ENCODE measurements at regions not wholly inside any gene's neighbourhood (a gene's known extent, or its start where the extent isn't known, plus 50 kb on each side); places are given as distances from the start of the nearest gene placed in this dataset.

DNA sequence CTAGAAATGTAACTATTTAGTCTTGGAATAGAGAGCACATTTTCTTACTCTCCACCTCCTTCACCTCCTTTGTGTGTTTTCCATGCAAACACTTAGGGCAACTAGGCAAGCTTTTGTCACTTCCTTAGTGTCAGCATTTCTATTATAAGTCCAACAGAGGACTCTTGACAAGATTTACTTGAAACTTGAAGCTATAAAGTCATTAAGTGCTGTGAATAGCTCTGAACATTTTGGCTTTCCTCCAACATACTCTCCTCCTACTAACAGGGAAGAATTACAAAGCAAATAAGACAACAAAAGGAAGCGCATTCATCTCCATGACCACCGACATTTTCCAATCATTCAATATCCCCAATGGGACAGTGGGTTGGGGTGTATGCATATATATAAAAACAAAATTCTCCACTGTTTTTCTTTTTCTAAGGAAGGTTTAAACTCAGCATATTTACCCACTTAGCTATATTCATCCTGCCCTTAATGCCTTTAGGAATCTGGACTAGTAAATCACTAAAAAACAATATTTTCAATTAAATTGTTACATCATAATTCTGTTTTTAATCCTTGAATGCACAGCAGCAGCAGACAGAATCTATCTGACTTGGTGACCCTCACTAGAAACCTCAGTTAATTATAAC, 264.6 kb downstream of the SNCA start:
- Mint-ChIP-seq H3K27ac (ENCODE audit: unreplicated experiment) (no peak overlapping the region), H3K36me3 (ENCODE audit: low read depth) (no peaks in the 10 kb centered on the region), H3K9me3 (ENCODE audit: low read depth) (no peaks in the 10 kb centered on the region), H3K4me3 (ENCODE audit: unreplicated experiment) (no peak overlapping the region), H3K4me1 (ENCODE audit: low read depth) (peaks cover 8% of the 10 kb centered on the region), H3K27me3 (ENCODE audit: low read depth) (no peaks in the 10 kb centered on the region)
- TF ChIP-seq, protein P1, sequence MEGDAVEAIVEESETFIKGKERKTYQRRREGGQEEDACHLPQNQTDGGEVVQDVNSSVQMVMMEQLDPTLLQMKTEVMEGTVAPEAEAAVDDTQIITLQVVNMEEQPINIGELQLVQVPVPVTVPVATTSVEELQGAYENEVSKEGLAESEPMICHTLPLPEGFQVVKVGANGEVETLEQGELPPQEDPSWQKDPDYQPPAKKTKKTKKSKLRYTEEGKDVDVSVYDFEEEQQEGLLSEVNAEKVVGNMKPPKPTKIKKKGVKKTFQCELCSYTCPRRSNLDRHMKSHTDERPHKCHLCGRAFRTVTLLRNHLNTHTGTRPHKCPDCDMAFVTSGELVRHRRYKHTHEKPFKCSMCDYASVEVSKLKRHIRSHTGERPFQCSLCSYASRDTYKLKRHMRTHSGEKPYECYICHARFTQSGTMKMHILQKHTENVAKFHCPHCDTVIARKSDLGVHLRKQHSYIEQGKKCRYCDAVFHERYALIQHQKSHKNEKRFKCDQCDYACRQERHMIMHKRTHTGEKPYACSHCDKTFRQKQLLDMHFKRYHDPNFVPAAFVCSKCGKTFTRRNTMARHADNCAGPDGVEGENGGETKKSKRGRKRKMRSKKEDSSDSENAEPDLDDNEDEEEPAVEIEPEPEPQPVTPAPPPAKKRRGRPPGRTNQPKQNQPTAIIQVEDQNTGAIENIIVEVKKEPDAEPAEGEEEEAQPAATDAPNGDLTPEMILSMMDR (IDR thresholded peaks at IDR 0.05), result no peak
- DNase-seq (ENCODE audit: low spot score), result no peak

GRCh38 chr4:89570931-89571330, 263.3 kb upstream of the GPRIN3 start:
- no peaks in the 10 kb centered on the region for H3K9me3 Mint-ChIP-seq (ENCODE audit: low read depth)
- no peak overlapping the region for H3K4me3 Mint-ChIP-seq (ENCODE audit: unreplicated experiment)

DNA sequence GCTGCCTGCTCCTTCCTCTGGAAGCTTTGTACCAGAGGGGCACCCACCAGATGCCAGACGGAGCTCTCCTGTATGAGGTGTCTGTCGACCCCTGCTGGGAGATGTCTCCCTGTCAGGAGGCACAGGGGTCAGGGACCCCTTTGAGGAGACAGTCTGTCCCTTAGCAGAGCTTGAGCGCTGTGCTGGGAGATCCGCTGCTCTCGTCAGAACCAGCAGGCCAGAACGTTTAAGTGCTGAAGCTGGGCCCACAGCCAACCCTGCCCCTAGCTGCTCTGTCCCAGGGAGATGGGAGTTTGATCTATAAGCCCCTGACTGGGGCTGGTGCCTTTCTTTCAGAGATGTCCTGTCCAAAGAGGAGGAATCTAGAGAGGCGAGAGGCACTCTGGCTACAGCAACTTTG, 260.3 kb upstream of the GPRIN3 start:
- Mint-ChIP-seq H3K36me3 (ENCODE audit: low read depth) (no peaks in the 10 kb centered on the region), H3K9me3 (ENCODE audit: low read depth) (no peaks in the 10 kb centered on the region)
- TF ChIP-seq, protein P1 (IDR thresholded peaks at IDR 0.05), result no peak

More at GRCh38 chr4:89570931-89571330, 263.3 kb upstream of the GPRIN3 start:
- Mint-ChIP-seq H3K27ac (ENCODE audit: unreplicated experiment) (no peak overlapping the region), H3K4me1 (ENCODE audit: low read depth) (peaks cover 8% of the 10 kb centered on the region), H3K27me3 (ENCODE audit: low read depth) (peaks cover 1% of the 10 kb centered on the region), H3K36me3 (ENCODE audit: low read depth) (no peaks in the 10 kb centered on the region)
- TF ChIP-seq, protein P1 (IDR thresholded peaks at IDR 0.05), result no peak
- DNase-seq (ENCODE audit: low spot score), result no peak

DNA sequence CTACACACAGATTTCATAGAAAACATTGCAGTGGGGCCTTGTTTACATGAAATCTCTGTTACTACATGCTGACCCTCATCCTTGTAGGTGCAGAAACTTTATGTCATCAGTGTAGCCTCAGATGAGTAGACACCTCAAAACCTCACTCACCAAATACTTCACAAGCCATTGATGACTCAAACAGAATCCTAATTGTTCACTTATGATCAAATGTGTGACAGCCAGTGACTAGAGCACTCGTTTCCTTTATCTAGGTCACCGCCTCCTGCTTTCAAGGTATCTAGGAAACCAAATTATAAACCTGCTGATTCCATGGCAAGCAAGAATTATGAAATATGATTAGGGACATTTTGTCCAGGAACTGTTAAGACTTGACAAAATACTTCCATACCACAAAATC, 255.8 kb upstream of the GPRIN3 start:
- Mint-ChIP-seq H3K9me3 (ENCODE audit: low read depth) (no peaks in the 10 kb centered on the region), H3K27me3 (ENCODE audit: low read depth) (peaks cover 1% of the 10 kb centered on the region), H3K4me3 (ENCODE audit: unreplicated experiment) (no peak overlapping the region), H3K27ac (ENCODE audit: unreplicated experiment) (no peak overlapping the region), H3K36me3 (ENCODE audit: low read depth) (no peaks in the 10 kb centered on the region), H3K4me1 (ENCODE audit: low read depth) (no peaks in the 10 kb centered on the region)
- TF ChIP-seq, protein P1 (IDR thresholded peaks at IDR 0.05), result no peak
- DNase-seq (ENCODE audit: low spot score), result no peak

More for the DNA sequence above, 260.3 kb upstream of the GPRIN3 start:
- peaks cover 1% of the 10 kb centered on the region for H3K27me3 Mint-ChIP-seq (ENCODE audit: low read depth)
- no peak overlapping the region for H3K27ac Mint-ChIP-seq (ENCODE audit: unreplicated experiment)
- peaks cover 8% of the 10 kb centered on the region for H3K4me1 Mint-ChIP-seq (ENCODE audit: low read depth)
- H3K4me3 Mint-ChIP-seq (ENCODE audit: unreplicated experiment), result no peak overlapping the region
- peak; percentile 85 for DNase-seq (ENCODE audit: low spot score)

DNA sequence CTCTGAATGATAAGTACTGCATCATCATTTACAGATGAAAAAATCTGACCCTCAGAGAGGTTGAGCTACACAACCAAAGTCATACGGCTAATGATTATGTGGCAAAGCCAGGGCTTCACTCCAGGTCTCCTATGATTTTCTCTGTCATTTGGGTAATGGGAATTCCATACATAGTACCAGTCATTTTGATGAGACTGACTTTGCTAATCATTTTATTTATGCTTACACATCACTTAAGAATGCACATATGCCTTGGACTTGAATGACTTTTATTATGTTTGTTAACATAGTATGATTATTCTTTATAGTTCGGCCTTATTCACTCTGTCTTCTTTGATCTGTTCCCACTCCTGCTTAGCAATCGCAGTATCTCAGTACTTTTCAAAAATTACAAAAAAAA, 255.1 kb upstream of the GPRIN3 start:
- no peaks in the 10 kb centered on the region for H3K9me3 Mint-ChIP-seq (ENCODE audit: low read depth)
- no peak overlapping the region for H3K27ac Mint-ChIP-seq (ENCODE audit: unreplicated experiment)
- TF ChIP-seq, protein P1 (IDR thresholded peaks at IDR 0.05), result no peak
- H3K4me3 Mint-ChIP-seq (ENCODE audit: unreplicated experiment), result no peak overlapping the region
- no peak for DNase-seq (ENCODE audit: low spot score)
- H3K27me3 Mint-ChIP-seq (ENCODE audit: low read depth), result peaks cover 1% of the 10 kb centered on the region
- H3K4me1 Mint-ChIP-seq (ENCODE audit: low read depth), result no peaks in the 10 kb centered on the region
- H3K36me3 Mint-ChIP-seq (ENCODE audit: low read depth), result no peaks in the 10 kb centered on the region
